Suprapubic skin (tissue), 3 donors: ENCODE measurements at regions not wholly inside any gene's neighbourhood (a gene's known extent, or its start where the extent isn't known, plus 50 kb on each side); places are given as distances from the start of the nearest gene placed in this dataset.

Experiments used
- POLR2AphosphoS5 ChIP-seq, 3 donors: sonication (generic); formaldehyde crosslinking; IDR thresholded peaks; one replicate each; pipeline ENCODE4 v1.6.1; 2017; ENCODE audit warnings: antibody characterized with exemption in 3 of 3
- TF ChIP-seq, protein P1 (sequence below), 2 donors: fragments of 200-600 bp in 1 of 2; fragments of 450-650 bp in 1 of 2; sonication (generic) in 1 of 2; IDR thresholded peaks; one replicate each; pipeline ENCODE4 v1.5.1; 2016 to 2019; ENCODE audit warnings: antibody characterized with exemption in 2 of 2, mild to moderate bottlenecking in 1 of 2, moderate library complexity in 1 of 2

- TF ChIP-seq, protein P1, sequence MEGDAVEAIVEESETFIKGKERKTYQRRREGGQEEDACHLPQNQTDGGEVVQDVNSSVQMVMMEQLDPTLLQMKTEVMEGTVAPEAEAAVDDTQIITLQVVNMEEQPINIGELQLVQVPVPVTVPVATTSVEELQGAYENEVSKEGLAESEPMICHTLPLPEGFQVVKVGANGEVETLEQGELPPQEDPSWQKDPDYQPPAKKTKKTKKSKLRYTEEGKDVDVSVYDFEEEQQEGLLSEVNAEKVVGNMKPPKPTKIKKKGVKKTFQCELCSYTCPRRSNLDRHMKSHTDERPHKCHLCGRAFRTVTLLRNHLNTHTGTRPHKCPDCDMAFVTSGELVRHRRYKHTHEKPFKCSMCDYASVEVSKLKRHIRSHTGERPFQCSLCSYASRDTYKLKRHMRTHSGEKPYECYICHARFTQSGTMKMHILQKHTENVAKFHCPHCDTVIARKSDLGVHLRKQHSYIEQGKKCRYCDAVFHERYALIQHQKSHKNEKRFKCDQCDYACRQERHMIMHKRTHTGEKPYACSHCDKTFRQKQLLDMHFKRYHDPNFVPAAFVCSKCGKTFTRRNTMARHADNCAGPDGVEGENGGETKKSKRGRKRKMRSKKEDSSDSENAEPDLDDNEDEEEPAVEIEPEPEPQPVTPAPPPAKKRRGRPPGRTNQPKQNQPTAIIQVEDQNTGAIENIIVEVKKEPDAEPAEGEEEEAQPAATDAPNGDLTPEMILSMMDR (IDR thresholded peaks at IDR 0.05): no peak
- TF ChIP-seq POLR2AphosphoS5 (IDR thresholded peaks at IDR 0.05): no peak
Measured at GRCh38 chr11:92688416-92688815, 281.0 kb upstream of the MTNR1B start.
